ENCODE measurements at regions not wholly inside any gene's neighbourhood (a gene's known extent, or its start where the extent isn't known, plus 50 kb on each side); places are given as distances from the start of the nearest gene placed in this dataset.
"Not testable (repeated sequence)": the region's sequence is repeated elsewhere in the genome, so short reads cannot be mapped to it uniquely, and the experiment has no call there.

- Histone ChIP-seq H2AFZ (no peak overlapping the region), H3K4me3 (no peak overlapping the region), H3K9me2 (replicated peaks; ENCODE audit: insufficient read depth) (no peaks in the 10 kb centered on the region), H3K4me1 (ENCODE audit: insufficient read depth) (no peaks in the 10 kb centered on the region), H3K79me2 (no peaks in the 10 kb centered on the region), H3K36me3 (replicated peaks; ENCODE audit: insufficient read depth, low read depth) (no peaks in the 10 kb centered on the region), H3K27me3 (no peaks in the 10 kb centered on the region), H3K27ac (no peak overlapping the region), H4K20me1 (ENCODE audit: insufficient read depth, poor library complexity, severe bottlenecking) (no peaks in the 10 kb centered on the region), H3K9me3 (ENCODE audit: low read depth) (no peaks in the 10 kb centered on the region), H3K4me2 (no peak overlapping the region)
- TF ChIP-seq EZH2phosphoT487 (IDR thresholded peaks at IDR 0.05; ENCODE audit: low read depth, severe bottlenecking, unreplicated experiment) (no peak), CTCF (IDR thresholded peaks at IDR 0.05; ENCODE audit: poor library complexity) (no peak), EZH2 (IDR thresholded peaks at IDR 0.05; ENCODE audit: borderline replicate concordance) (no peak)
- DNase-seq (ENCODE audit: low spot score): no peak
- WGBS (ENCODE audit: low lambda C conversion rate, missing lambda C conversion rate): 64% methylated on average over 2 of the region's 2 CpGs
Observed at GRCh38 chr4:81307991-81308390, 93.0 kb upstream of the PRKG2 start.

- Histone ChIP-seq H3K27ac (no peak overlapping the region), H2AFZ (no peak overlapping the region), H3K9me2 (replicated peaks; ENCODE audit: insufficient read depth) (no peaks in the 10 kb centered on the region), H3K79me2 (no peaks in the 10 kb centered on the region), H3K4me3 (no peak overlapping the region), H3K4me1 (ENCODE audit: insufficient read depth) (no peaks in the 10 kb centered on the region), H4K20me1 (ENCODE audit: insufficient read depth, poor library complexity, severe bottlenecking) (no peaks in the 10 kb centered on the region), H3K9me3 (ENCODE audit: low read depth) (no peaks in the 10 kb centered on the region), H3K27me3 (no peaks in the 10 kb centered on the region), H3K36me3 (replicated peaks; ENCODE audit: insufficient read depth, low read depth) (no peaks in the 10 kb centered on the region), H3K4me2 (no peak overlapping the region)
- DNase-seq (ENCODE audit: low spot score): no peak
- WGBS (ENCODE audit: low lambda C conversion rate, missing lambda C conversion rate): 84% methylated on average over 4 of the region's 4 CpGs
- TF ChIP-seq EZH2 (IDR thresholded peaks at IDR 0.05; ENCODE audit: borderline replicate concordance) (no peak), CTCF (IDR thresholded peaks at IDR 0.05; ENCODE audit: poor library complexity) (no peak), EZH2phosphoT487 (IDR thresholded peaks at IDR 0.05; ENCODE audit: low read depth, severe bottlenecking, unreplicated experiment) (no peak)
Observed at GRCh38 chr4:81304871-81305270, 89.8 kb upstream of the PRKG2 start.

GRCh38 chr4:81300352-81300751, 85.3 kb upstream of the PRKG2 start:
- not testable (repeated sequence) for H3K4me1 ChIP-seq (ENCODE audit: insufficient read depth); H3K4me3 ChIP-seq; H3K79me2 ChIP-seq; H3K9me3 ChIP-seq (ENCODE audit: low read depth); H4K20me1 ChIP-seq (ENCODE audit: insufficient read depth, poor library complexity, severe bottlenecking); DNase-seq (ENCODE audit: low spot score); H3K27ac ChIP-seq; H3K9me2 ChIP-seq (replicated peaks; ENCODE audit: insufficient read depth); H3K4me2 ChIP-seq; H3K36me3 ChIP-seq (replicated peaks; ENCODE audit: insufficient read depth, low read depth); H2AFZ ChIP-seq; H3K27me3 ChIP-seq
- WGBS (ENCODE audit: low lambda C conversion rate, missing lambda C conversion rate): 95% methylated on average over 4 of the region's 4 CpGs

GRCh38 chr4:81290813-81291212, 75.8 kb upstream of the PRKG2 start:
- peak overlapping the region; percentile 39 for H3K4me2 ChIP-seq
- no peaks in the 10 kb centered on the region for H3K9me2 ChIP-seq (replicated peaks; ENCODE audit: insufficient read depth)
- H3K4me1 ChIP-seq (ENCODE audit: insufficient read depth): no peaks in the 10 kb centered on the region
- H3K27ac ChIP-seq: peak overlapping the region; percentile 68
- no peaks in the 10 kb centered on the region for H3K9me3 ChIP-seq (ENCODE audit: low read depth)
- H4K20me1 ChIP-seq (ENCODE audit: insufficient read depth, poor library complexity, severe bottlenecking): no peaks in the 10 kb centered on the region
- no peaks in the 10 kb centered on the region for H3K27me3 ChIP-seq
- H3K79me2 ChIP-seq: no peaks in the 10 kb centered on the region
- H3K4me3 ChIP-seq: no peak overlapping the region
- no peaks in the 10 kb centered on the region for H3K36me3 ChIP-seq (replicated peaks; ENCODE audit: insufficient read depth, low read depth)
- TF ChIP-seq CTCF (IDR thresholded peaks at IDR 0.05; ENCODE audit: poor library complexity) (no peak), EZH2phosphoT487 (IDR thresholded peaks at IDR 0.05; ENCODE audit: low read depth, severe bottlenecking, unreplicated experiment) (no peak), EZH2 (IDR thresholded peaks at IDR 0.05; ENCODE audit: borderline replicate concordance) (no peak)
- no peak overlapping the region for H2AFZ ChIP-seq
- DNase-seq (ENCODE audit: low spot score): no peak
